NCI-H1436 (cell line): ENCODE measurements at regions not wholly inside any gene's neighbourhood (a gene's known extent, or its start where the extent isn't known, plus 50 kb on each side); places are given as distances from the start of the nearest gene placed in this dataset.

Experiments
- DNase-seq: peaks from one replicate; lab custom pipeline; 2025; lab: John Stamatoyannopoulos, UW

GRCh38 chr1:168386949-168387586, 106.4 kb downstream of the TBX19 start:
- DNase-seq: peak; percentile 77

DNA sequence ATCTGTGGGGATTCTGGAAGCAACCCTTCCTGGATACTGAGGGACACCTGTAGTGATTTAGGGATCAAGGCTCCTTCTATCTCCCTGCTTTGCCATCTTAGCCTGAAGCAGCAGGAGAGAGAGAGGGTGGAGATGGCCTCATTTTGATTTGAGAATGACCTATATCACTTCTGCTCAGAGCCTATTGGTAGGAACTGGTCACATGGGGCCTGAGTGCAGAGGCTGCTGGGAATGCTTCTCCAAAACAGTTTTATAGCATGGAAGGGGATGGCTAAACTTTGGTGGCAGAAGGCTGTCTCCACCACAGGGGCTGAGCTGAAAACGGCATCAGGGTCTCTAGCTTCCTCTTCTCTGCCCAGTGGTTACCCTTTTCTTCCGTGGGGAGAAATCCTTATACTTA, 105.8 kb downstream of the TBX19 start:
- DNase-seq: no peak

GRCh38 chr1:168381850-168382249, 101.2 kb downstream of the TBX19 start:
- no peak for DNase-seq

GRCh38 chr1:168380945-168381344, 100.3 kb downstream of the TBX19 start:
- DNase-seq: no peak

- no peak for DNase-seq
Measured at GRCh38 chr1:168379104-168379860, 98.6 kb downstream of the TBX19 start.

DNA sequence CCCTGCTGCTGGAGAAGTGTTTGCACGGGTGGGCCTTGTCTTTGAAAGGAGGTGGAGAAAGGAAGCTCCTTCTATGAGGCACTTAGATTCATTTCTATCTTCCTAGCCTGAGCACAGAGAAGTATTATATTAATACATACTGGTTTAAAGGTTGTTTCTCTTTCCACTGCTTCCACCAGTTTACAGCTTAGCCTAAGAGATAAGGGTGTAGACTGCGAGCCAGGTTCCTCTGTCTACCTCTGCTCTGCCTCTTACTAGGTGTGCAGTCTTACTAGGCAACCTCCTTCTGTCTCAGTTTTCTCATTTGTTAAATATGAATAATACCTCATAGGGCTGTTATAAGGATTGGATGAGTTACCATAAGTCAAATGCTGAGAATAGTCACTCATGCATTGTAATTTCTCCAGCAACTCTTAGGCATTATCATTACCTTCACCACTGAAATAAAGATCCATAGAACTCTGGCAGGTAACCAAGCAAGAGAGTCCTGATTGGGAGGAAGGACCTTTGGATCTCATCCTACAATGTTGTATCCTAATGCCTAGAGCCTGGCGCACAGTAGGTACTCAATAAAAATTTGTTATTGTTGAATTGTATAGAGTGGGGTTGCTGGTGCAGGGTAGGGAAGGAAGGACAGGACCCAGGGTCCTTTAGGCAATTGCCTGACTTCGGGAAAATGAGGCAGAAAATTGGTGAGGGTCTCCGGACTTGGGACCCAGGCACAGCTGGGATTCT, 95.1 kb downstream of the TBX19 start:
- DNase-seq: no peak

DNA sequence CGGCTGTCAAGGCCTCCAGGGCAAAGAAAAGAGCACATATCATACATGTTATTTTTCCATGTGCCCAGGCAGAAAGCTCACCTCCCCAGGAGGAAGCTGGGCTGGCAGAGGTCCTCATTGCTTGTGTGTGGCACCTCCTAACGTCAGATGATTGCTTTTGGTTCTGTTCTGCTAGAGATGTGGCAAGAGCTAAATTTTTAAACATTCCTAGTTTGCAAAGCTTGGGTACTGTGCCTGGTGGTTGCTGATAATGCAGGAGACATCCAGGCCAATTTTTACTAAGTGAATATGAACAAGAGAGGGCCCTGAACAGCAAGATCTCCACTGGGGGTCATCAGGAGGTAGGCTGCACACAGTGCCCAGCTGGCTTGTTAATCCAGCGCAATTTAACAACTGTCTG, 93.9 kb downstream of the TBX19 start:
- no peak for DNase-seq

GRCh38 chr1:168373869-168374268, 93.2 kb downstream of the TBX19 start:
- DNase-seq: no peak

GRCh38 chr1:168372861-168373371, 92.2 kb downstream of the TBX19 start:
- no peak for DNase-seq

GRCh38 chr1:168372307-168372706, 91.6 kb downstream of the TBX19 start:
- no peak for DNase-seq

GRCh38 chr1:168371477-168371876, 90.8 kb downstream of the TBX19 start:
- no peak for DNase-seq

DNA sequence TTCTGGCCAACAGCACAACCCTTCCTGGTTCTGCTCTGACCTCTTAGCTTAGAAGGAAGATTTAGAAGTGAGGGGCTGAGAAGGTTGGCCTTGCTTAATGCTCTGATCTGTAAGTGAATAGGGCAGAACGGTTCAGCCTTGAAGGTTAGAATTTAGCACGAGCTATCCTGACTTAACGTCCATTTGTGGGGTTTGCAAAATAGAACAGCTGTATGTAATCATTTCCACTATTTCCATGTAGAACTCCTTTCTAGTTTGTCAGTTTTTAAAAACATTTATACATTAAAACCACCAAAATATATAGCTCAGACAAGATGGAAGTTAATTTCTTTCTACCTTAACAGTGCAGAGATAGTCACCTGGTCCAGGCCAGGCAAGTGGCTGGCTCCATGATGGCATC, 89.9 kb downstream of the TBX19 start:
- no peak for DNase-seq

- no peak for DNase-seq
Measured at GRCh38 chr1:168369655-168370054, 89.0 kb downstream of the TBX19 start.

DNA sequence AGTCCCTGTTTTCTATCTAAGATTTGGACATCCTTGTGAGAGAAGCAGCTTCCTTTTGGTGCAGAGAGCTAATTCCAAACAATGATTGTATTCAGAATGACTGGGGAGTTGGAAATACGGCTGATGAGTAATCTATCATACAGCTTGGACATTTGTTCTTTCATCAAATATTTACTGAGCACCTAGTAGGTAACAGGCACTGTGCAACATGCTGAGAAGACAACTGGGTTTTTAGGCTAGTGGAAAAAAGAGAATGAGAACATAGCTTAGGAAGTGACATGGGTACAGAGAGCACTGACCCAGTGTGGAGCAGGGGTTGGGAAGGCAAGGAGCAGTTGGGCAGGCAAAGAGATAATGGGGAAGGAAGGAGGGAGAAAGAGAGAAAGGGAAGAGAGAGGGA, 87.5 kb downstream of the TBX19 start:
- no peak for DNase-seq

DNA sequence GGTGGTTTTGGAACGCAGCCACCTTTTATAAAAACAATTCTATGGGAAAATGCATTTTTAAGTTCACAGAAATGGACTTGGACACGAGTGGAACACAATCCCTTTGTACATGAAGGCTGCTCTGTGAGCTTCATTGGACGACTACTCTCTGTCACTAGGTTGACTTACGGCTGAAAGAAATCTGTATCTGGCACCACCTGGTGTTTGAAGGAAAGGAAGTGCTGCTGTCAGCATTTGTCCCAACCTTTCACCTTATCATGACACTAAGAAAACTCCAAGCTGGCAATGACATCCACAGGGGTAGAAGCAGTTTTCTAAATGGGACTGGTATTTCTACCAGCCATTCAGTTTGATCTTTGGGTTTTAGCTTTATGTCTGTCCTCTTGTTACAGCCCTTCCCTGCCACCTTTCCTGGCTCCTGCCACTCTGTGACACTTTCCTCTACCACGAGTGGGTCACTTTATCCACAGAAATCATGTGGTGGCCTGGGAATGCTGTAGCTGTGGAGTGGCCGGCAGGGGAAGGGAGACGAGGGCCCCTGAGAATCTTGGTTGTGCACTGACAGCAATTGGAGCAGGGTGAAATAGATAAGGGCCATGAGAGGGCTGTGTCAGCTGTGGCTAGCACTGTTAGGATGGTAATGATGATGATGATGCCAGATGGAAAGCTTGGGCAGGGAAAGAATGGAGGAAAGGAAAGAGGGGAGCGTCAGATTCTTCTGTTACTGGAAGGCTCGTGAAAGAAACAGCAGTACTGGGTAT, 85.2 kb downstream of the TBX19 start:
- no peak for DNase-seq
